Ammon's horn (tissue), 1 donor: ENCODE measurements at regions not wholly inside any gene's neighbourhood (a gene's known extent, or its start where the extent isn't known, plus 50 kb on each side); places are given as distances from the start of the nearest gene placed in this dataset.

Experiments used
- DNase-seq: peaks from one replicate; pipeline ENCODE4 v3.0.0-alpha.2; 2016; ENCODE audit warnings: low spot score

GRCh38 chr3:159821110-159821509 lies 167.5 kb upstream of the IL12A start:
- DNase-seq: no peak

GRCh38 chr3:159821736-159822135 lies 166.9 kb upstream of the IL12A start:
- no peak for DNase-seq

- no peak for DNase-seq
Measured at GRCh38 chr3:159823780-159824179, 164.9 kb upstream of the IL12A start.

- no peak for DNase-seq
Measured at GRCh38 chr3:159824333-159824732, 164.3 kb upstream of the IL12A start.

- no peak for DNase-seq
Measured at GRCh38 chr3:159825216-159825854, 163.3 kb upstream of the IL12A start.

- no peak for DNase-seq
Measured at GRCh38 chr3:159828542-159828943, 160.1 kb upstream of the IL12A start.

- DNase-seq: no peak
Measured at GRCh38 chr3:159829056-159829455, 159.6 kb upstream of the IL12A start.

GRCh38 chr3:159829539-159830227 lies 159.0 kb upstream of the IL12A start:
- DNase-seq: peak; percentile 67

GRCh38 chr3:159830523-159831154 lies 158.0 kb upstream of the IL12A start:
- no peak for DNase-seq

- no peak for DNase-seq
Measured at GRCh38 chr3:159831466-159831865, 157.2 kb upstream of the IL12A start.

GRCh38 chr3:159832024-159832423 lies 156.6 kb upstream of the IL12A start:
- DNase-seq: no peak

GRCh38 chr3:159835126-159835525 lies 153.5 kb upstream of the IL12A start:
- no peak for DNase-seq

GRCh38 chr3:159837725-159838124 lies 150.9 kb upstream of the IL12A start:
- no peak for DNase-seq

- no peak for DNase-seq
Measured at GRCh38 chr3:159838938-159839337, 149.7 kb upstream of the IL12A start.

- peak; percentile 96 for DNase-seq
Measured at GRCh38 chr3:159839561-159840379, 148.9 kb upstream of the IL12A start, which contains the start of gene SCHIP1. Gene SCHIP1 (plus strand): TSS chr3:159839861.

GRCh38 chr3:159840703-159841299 lies 147.8 kb upstream of the IL12A start:
- no peak for DNase-seq

- DNase-seq: no peak
Measured at GRCh38 chr3:159841766-159842165, 146.9 kb upstream of the IL12A start.

- no peak for DNase-seq
Measured at GRCh38 chr3:159843840-159844730, 144.6 kb upstream of the IL12A start.

GRCh38 chr3:159844801-159845261 lies 143.8 kb upstream of the IL12A start:
- DNase-seq: peak; percentile 72

- no peak for DNase-seq
Measured at GRCh38 chr3:159845737-159846136, 142.9 kb upstream of the IL12A start.

GRCh38 chr3:159846255-159846654 lies 142.4 kb upstream of the IL12A start:
- no peak for DNase-seq
